ENCODE measurements at regions not wholly inside any gene's neighbourhood (a gene's known extent, or its start where the extent isn't known, plus 50 kb on each side); places are given as distances from the start of the nearest gene placed in this dataset.

DNA sequence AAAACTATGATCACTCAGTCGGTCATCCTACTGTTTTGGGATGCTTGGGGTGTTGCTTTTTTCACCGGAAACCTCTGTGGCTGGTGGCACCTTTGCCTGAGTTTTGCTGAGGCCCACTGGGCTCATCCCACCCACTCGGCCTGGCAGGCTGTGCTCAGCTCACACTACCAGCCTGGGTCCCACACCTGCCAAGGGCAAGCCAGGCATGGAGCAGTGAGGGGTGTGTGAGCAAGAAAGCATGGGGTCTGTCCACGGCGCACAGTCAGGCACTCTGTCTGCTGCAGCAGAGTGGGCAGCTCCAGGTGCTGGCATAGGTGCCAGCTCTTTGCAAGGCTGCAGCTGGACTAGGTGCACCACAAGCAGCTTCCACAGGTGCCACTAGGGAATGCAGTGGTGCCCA is 91.7 kb downstream of the TBXT start:
- TF ChIP-seq, protein P1, sequence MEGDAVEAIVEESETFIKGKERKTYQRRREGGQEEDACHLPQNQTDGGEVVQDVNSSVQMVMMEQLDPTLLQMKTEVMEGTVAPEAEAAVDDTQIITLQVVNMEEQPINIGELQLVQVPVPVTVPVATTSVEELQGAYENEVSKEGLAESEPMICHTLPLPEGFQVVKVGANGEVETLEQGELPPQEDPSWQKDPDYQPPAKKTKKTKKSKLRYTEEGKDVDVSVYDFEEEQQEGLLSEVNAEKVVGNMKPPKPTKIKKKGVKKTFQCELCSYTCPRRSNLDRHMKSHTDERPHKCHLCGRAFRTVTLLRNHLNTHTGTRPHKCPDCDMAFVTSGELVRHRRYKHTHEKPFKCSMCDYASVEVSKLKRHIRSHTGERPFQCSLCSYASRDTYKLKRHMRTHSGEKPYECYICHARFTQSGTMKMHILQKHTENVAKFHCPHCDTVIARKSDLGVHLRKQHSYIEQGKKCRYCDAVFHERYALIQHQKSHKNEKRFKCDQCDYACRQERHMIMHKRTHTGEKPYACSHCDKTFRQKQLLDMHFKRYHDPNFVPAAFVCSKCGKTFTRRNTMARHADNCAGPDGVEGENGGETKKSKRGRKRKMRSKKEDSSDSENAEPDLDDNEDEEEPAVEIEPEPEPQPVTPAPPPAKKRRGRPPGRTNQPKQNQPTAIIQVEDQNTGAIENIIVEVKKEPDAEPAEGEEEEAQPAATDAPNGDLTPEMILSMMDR (IDR thresholded peaks at IDR 0.05; ENCODE audit: extremely low read depth, insufficient read depth, missing control alignments) = no peak
- in situ Hi-C loops (cut with MboI; ENCODE audit: low pct_unique_long_range_greater_than_20kb, low sequenced_read_pairs, unreplicated experiment) = no loop called here

DNA sequence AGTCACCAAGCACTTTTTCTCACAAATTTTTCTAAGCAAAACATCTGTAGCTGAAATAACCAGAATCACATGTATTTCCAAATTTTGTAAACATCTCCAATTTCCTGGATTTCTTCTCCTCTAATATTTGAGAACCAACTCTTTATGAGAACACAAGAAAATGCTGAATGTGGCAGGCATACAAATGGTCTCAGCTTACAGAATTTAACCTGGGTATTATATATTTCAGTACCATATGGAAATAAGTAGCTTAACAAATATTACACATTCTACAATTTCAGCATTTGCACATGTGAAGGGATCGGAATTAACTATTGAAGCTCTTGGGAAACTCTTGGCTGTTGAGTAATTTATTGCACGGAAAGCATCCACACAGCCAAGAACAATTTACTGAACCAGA is 92.5 kb downstream of the TBXT start:
- in situ Hi-C loops (cut with MboI; ENCODE audit: low pct_unique_long_range_greater_than_20kb, low sequenced_read_pairs, unreplicated experiment) = no loop called here
- DNase-seq (ENCODE audit: low spot score) = no peak
- TF ChIP-seq, protein P1 (IDR thresholded peaks at IDR 0.05; ENCODE audit: extremely low read depth, insufficient read depth, missing control alignments) = no peak

More for the DNA sequence above, 91.7 kb downstream of the TBXT start:
- no peak for DNase-seq (ENCODE audit: low spot score)

DNA sequence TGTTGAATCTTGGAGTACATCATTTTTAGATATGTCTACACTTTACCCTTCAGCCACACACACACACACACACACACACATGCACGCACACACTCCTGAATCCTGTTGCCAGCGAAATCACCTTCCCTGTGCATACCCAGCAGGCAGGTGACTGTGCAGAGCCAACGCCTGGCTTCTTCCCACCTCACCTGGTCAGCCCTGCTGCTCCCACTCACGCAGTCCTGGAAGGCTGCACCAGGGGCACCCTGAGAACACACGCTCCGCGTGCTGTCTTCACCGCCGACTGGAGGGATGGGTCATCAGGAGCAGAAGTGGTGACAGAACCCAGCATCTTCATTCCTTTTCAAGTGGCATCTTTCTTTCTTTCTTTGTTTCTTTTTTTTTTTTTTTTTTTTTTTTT is 94.6 kb downstream of the TBXT start:
- TF ChIP-seq, protein P1 (IDR thresholded peaks at IDR 0.05; ENCODE audit: extremely low read depth, insufficient read depth, missing control alignments) = no peak
- in situ Hi-C loops (cut with MboI; ENCODE audit: low pct_unique_long_range_greater_than_20kb, low sequenced_read_pairs, unreplicated experiment) = no loop called here
- no peak for DNase-seq (ENCODE audit: low spot score)

DNA sequence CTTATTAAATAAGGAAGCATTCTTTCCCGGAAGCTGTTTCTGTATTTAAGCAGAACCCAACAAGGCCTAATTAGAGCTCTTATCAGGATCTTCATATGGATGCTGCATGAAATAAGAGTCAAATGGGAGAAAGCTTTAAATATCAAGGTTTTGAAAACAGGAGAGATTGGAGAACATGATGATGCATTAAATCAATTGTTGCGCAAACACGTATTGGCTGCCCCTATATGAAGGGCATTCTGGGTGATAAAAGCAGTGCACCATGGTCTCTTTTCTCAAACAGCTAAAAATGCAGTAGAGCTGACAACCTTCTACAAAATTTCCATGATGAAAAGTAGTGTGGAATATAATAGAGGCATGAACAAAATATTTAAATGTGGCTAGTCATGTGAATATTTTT is 98.9 kb downstream of the TBXT start:
- in situ Hi-C loops (cut with MboI; ENCODE audit: low pct_unique_long_range_greater_than_20kb, low sequenced_read_pairs, unreplicated experiment) = no loop called here
- TF ChIP-seq, protein P1 (IDR thresholded peaks at IDR 0.05; ENCODE audit: extremely low read depth, insufficient read depth, missing control alignments) = no peak
- no peak for DNase-seq (ENCODE audit: low spot score)

DNA sequence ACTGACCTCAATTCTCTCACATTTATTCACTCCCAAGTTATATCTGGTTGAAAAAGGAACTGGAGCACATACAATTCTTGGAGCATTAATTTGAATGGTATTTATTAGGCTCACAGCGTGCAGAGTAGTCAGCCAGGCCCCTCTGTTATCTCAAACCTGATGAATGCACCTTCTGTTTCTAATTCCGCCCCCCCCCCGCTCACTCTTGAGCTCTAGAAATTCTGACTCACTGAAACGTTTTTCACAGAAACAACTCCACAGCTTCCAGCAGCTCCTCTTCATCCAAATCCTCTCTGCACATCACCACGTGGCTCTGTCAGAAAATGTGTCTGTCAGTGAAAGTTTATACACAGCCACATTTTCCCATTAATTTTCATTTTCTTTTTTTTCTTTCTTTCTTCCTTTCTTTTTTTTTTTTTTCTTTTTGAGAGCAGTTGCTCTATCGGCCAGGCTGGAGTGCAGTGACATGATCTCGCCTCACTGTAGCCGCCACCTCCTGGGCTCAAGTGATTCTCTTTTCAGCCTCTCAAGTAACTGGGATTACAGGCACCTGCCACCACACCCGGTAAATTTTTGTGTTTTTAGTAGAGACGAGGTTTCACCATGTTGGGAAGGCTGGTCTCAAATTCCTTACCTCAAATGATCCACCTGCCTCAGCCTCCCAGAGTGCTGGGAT is 109.4 kb downstream of the TBXT start:
- TF ChIP-seq, protein P1 (IDR thresholded peaks at IDR 0.05; ENCODE audit: extremely low read depth, insufficient read depth, missing control alignments) = no peak
- no peak for DNase-seq (ENCODE audit: low spot score)
- in situ Hi-C loops (cut with MboI; ENCODE audit: low pct_unique_long_range_greater_than_20kb, low sequenced_read_pairs, unreplicated experiment) = no loop called here

DNA sequence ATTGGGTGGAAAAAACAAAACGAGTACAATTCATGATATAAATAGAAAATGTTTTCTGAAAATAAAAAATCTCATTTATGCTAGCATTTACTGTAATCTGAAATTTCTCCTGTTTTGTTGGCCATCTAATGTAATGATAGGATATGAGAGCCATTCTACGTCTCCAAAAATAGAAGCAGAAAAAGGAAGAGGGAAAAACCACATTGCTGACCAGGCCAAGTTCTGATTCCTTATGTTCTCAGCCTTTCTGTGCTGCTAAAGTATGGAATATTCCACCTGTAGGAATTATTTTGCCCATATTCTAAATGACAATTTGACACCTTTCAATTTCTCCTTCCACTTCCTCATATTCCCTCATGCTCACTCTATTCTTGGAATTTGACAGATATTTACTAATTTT is 110.2 kb downstream of the TBXT start:
- in situ Hi-C loops (cut with MboI; ENCODE audit: low pct_unique_long_range_greater_than_20kb, low sequenced_read_pairs, unreplicated experiment) = no loop called here
- no peak for DNase-seq (ENCODE audit: low spot score)

More for the DNA sequence above, 110.2 kb downstream of the TBXT start:
- TF ChIP-seq, protein P1 (IDR thresholded peaks at IDR 0.05; ENCODE audit: extremely low read depth, insufficient read depth, missing control alignments) = no peak

All from GM13977 (cell line).